Spleen (tissue), 11 donors: ENCODE measurements at regions not wholly inside any gene's neighbourhood (a gene's known extent, or its start where the extent isn't known, plus 50 kb on each side); places are given as distances from the start of the nearest gene placed in this dataset.
"Not testable (repeated sequence)": the region's sequence is repeated elsewhere in the genome, so short reads cannot be mapped to it uniquely, and the experiment has no call there.

Source experiments
- DNase-seq: peaks from one replicate; pipeline ENCODE4 v3.0.0-alpha.2; 2020
- H3K27ac ChIP-seq, 8 donors: fragments of 200-600 bp; sonication (generic) in 7 of 8; 1 replicate in 4 of 8; 2 replicates in 4 of 8; pipeline versions ENCODE4 v1.5.0 to v1.8.0; 2016 to 2021; ENCODE audit warnings: inconsistent platforms in 4 of 8, mild to moderate bottlenecking in 4 of 8, moderate library complexity in 1 of 8
- H3K27me3 ChIP-seq, 7 donors: fragments of 200-600 bp; sonication (generic) in 6 of 7; replicated peaks in 1 of 7; 1 replicate in 4 of 7; 2 replicates in 3 of 7; pipeline versions ENCODE4 v1.5.0 to v1.8.0; 2016 to 2021; ENCODE audit warnings: inconsistent platforms in 3 of 7, mild to moderate bottlenecking in 1 of 7
- H3K36me3 ChIP-seq, 6 donors: fragments of 200-600 bp; sonication (generic) in 5 of 6; 1 replicate in 4 of 6; 2 replicates in 2 of 6; pipeline versions ENCODE4 v1.5.0 to v1.8.0; 2016 to 2021; ENCODE audit warnings: inconsistent platforms in 2 of 6
- H3K4me1 ChIP-seq, 6 donors: fragments of 200-600 bp; sonication (generic) in 5 of 6; 1 replicate in 3 of 6; 2 replicates in 3 of 6; pipeline versions ENCODE4 v1.5.0 to v1.8.0; 2016 to 2021; ENCODE audit warnings: inconsistent platforms in 3 of 6
- H3K4me3 ChIP-seq, 8 donors: fragments of 200-600 bp; sonication (generic) in 7 of 8; 1 replicate in 4 of 8; 2 replicates in 4 of 8; pipeline versions ENCODE4 v1.5.0 to v1.8.0; 2016 to 2021; ENCODE audit warnings: inconsistent platforms in 4 of 8, mild to moderate bottlenecking in 4 of 8, moderate library complexity in 2 of 8
- H3K9me3 ChIP-seq, 8 donors: fragments of 200-600 bp; sonication (generic) in 7 of 8; 1 replicate in 4 of 8; 2 replicates in 4 of 8; pipeline versions ENCODE4 v1.5.0 to v1.8.0; 2016 to 2021; ENCODE audit warnings: inconsistent platforms in 4 of 8
- POLR2A ChIP-seq, 3 donors: fragments of 450-650 bp; IDR thresholded peaks; one replicate each; pipeline ENCODE4 v1.5.1; 2017; ENCODE audit warnings: antibody characterized with exemption in 3 of 3, mild to moderate bottlenecking in 1 of 3
- POLR2AphosphoS5 ChIP-seq, 3 donors: sonication (generic); formaldehyde crosslinking; IDR thresholded peaks; one replicate each; pipeline ENCODE4 v1.5.1; 2017; ENCODE audit warnings: antibody characterized with exemption in 3 of 3
- WGBS, 5 donors: extraction: QIAGEN DNeasy Blood & Tissue Kit in 3 of 5; methylation state at CpG; one replicate each; pipeline versions ENCODE4 v1.1.5 to v1.1.7; 2013 to 2018; 5-methylcytosine and 5-hydroxymethylcytosine counted together
- intact Hi-C: fragments of 100-400 bp; cut with DNase I; formaldehyde crosslinking; loops from one replicate; pipeline ENCODE4 v1.15.0; 2023; ENCODE audit warnings: low total_unique reads
- TF ChIP-seq, protein P1 (sequence below), 11 experiments: fragments of 200-600 bp in 7 of 11; fragments of 450-650 bp in 4 of 11; sonication (generic) in 4 of 11; IDR thresholded peaks in 8 of 11; conservative IDR thresholded peaks in 3 of 11; 1 replicate in 7 of 11; 2 replicates in 4 of 11; pipeline versions ENCODE4 v1.4.0 to v1.8.0; 2016 to 2021; ENCODE audit warnings: antibody characterized with exemption in 11 of 11, inconsistent platforms in 4 of 11, mild to moderate bottlenecking in 1 of 11
- donor health status: healthy with polysubstance abuse.
- donor health status: DM: no; HTN: no; CAD: no; lungs with moderate emphysema.
- donor health status: DM: no; HTN: no; CAD: no.
- donor health status: Bipolar disorder and iron deficiency.
- donor health status: healthy.
- donor health status: DM: no; HTN: no; CAD: no.
- donor health status: DM: yes; HTN: yes; CAD: no.

DNA sequence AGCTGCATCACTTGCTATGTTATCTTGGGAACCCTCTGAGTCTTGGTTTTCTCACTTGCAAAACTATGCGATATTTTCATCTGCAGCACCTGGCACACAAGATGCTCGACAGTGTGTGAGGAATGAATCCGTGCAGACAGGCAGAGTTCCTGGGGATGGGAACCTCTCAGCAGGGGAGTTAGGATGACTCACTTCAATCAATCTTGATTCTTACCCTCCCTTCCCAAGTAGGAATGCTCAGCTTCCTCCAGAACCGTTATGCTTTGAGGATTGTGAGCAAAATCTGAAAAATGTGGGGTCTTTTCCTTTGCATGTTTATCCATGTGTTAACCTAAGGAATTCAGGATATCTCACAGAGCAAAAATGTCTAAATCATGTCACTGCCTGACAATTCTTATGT is 68.9 kb upstream of the HNF1B start:
- TF ChIP-seq, protein P1, sequence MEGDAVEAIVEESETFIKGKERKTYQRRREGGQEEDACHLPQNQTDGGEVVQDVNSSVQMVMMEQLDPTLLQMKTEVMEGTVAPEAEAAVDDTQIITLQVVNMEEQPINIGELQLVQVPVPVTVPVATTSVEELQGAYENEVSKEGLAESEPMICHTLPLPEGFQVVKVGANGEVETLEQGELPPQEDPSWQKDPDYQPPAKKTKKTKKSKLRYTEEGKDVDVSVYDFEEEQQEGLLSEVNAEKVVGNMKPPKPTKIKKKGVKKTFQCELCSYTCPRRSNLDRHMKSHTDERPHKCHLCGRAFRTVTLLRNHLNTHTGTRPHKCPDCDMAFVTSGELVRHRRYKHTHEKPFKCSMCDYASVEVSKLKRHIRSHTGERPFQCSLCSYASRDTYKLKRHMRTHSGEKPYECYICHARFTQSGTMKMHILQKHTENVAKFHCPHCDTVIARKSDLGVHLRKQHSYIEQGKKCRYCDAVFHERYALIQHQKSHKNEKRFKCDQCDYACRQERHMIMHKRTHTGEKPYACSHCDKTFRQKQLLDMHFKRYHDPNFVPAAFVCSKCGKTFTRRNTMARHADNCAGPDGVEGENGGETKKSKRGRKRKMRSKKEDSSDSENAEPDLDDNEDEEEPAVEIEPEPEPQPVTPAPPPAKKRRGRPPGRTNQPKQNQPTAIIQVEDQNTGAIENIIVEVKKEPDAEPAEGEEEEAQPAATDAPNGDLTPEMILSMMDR (IDR thresholded peaks at IDR 0.05 in 8 of 11, conservative IDR thresholded peaks at IDR 0.05 in 3 of 11) = no peak
- no peak for TF ChIP-seq POLR2A (IDR thresholded peaks at IDR 0.05)
- TF ChIP-seq POLR2AphosphoS5 (IDR thresholded peaks at IDR 0.05) = no peak
- Histone ChIP-seq H3K4me1 (peaks cover 0 to 15% (median 8%) of the 10 kb centered on the region in 6 donors), H3K9me3 (no peaks in the 10 kb centered on the region), H3K27ac (no peak overlapping the region), H3K4me3 (no peak overlapping the region), H3K27me3 (peaks cover 0 to 37% (median 0%) of the 10 kb centered on the region in 7 donors), H3K36me3 (no peaks in the 10 kb centered on the region)
- no peak for DNase-seq
- intact Hi-C loops = no loop called here
- WGBS, 5 donors = 76 to 87% (median 79%) methylated on average over 4 of the region's 4 CpGs

DNA sequence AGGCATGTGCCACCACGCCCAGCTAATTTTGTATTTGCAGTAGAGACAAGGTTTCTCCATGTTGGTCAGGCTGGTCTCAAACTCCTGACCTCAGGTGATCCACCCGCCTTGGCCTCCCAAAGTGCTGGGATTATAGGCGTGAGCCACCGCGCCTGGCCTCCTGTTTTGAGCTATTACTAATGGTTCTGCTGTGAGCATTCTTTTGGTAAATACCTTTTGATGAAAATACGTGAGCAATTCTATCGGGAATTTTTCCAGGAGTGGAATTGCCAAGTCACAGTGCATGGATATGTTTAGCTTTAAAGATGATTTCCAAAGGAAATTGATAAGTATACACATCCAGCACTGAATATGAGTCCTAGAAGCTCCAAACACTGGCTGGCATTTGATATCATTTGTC is 64.0 kb upstream of the HNF1B start:
- DNase-seq, H3K36me3 ChIP-seq, H3K27ac ChIP-seq, intact Hi-C loops, H3K4me3 ChIP-seq, H3K4me1 ChIP-seq, H3K9me3 ChIP-seq: not testable (repeated sequence)
- WGBS, 5 donors = 89 to 96% (median 94%) methylated on average over 7 of the region's 7 CpGs
- peaks cover 0 to 13% (median 0%) of the 10 kb centered on the region in 7 donors for H3K27me3 ChIP-seq

DNA sequence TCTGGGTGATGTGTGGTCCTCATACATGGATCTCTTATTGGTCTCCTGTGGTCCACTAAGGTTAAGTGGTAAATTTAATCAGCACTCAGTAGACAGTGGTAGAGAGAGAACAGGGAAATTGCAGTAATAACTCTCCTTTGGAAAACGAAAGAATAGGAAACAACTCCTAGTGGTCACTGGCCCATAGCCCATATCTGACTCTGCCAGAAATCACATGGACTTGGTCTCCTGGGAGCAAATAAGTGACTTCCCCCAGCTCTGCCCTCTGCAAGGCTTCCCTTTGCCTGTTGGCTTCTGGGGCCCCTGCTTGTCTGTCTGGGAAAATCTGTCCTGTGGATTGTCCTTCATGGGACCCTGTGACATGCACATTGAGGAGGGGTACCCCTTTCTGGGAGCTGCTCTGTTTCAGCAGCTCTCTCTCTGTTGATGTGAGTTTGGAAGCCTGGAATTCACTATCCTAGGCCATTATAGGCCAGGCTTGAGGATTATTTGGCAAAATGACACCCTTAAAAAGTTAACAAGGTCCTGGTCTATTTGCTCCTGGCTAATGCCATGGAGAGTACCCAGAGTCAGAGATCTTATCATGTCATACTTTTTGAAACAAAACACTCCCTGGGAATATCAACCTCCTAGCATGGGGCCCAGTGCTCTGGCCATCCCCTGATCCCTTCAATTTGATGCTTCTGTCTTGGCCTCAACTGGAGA is 58.0 kb upstream of the HNF1B start:
- Histone ChIP-seq H3K4me1 (peaks cover 0 to 11% (median 2%) of the 10 kb centered on the region in 6 donors), H3K36me3 (no peaks in the 10 kb centered on the region), H3K9me3 (no peaks in the 10 kb centered on the region), H3K27me3 (no peaks in the 10 kb centered on the region), H3K27ac (no peak overlapping the region), H3K4me3 (no peak overlapping the region)
- TF ChIP-seq, protein P1 (IDR thresholded peaks at IDR 0.05 in 8 of 11, conservative IDR thresholded peaks at IDR 0.05 in 3 of 11) = no peak
- TF ChIP-seq POLR2A (IDR thresholded peaks at IDR 0.05) (no peak), POLR2AphosphoS5 (IDR thresholded peaks at IDR 0.05) (no peak)
- DNase-seq = no peak
- WGBS, 5 donors = 11 to 24% (median 16%) methylated on average over 1 of the region's 1 CpG
- intact Hi-C loops = no loop called here

DNA sequence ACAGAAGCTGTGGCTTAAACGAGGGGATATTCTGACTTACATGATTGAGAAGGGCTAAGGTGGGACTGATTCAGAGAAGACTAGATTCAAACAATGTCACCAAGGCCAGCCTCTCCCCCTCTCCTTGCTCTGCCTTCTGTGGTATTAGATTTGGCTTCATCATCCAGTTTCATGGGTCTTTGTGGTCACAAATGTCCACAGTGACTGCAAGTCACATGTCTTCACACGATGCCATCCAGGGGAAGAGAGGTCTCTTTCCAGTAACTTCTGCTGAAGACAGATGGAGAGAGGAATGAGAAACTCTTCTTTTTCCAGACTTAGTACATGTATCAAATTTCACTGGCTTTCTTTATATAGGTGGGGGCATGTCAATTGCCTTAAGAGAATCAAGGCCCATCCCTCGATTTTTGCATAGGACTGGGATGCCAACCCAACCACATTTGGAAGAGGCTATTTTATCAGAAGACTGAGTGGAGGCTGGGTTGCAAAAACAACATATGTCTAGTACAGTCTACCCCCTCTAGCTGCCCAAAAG is 57.3 kb upstream of the HNF1B start:
- H3K27me3 ChIP-seq = no peaks in the 10 kb centered on the region
- H3K4me1 ChIP-seq = peaks cover 0 to 11% (median 2%) of the 10 kb centered on the region in 6 donors
- H3K4me3 ChIP-seq = no peak overlapping the region
- no peak for DNase-seq
- TF ChIP-seq, protein P1 (IDR thresholded peaks at IDR 0.05 in 8 of 11, conservative IDR thresholded peaks at IDR 0.05 in 3 of 11) = no peak
- TF ChIP-seq POLR2A (IDR thresholded peaks at IDR 0.05) (no peak), POLR2AphosphoS5 (IDR thresholded peaks at IDR 0.05) (no peak)
- no peak overlapping the region for H3K27ac ChIP-seq
- no peaks in the 10 kb centered on the region for H3K9me3 ChIP-seq
- WGBS, 5 donors = 56 to 77% (median 64%) methylated on average over 3 of the region's 3 CpGs
- intact Hi-C loops = no loop called here
- no peaks in the 10 kb centered on the region for H3K36me3 ChIP-seq
